ENCODE measurements at regions not wholly inside any gene's neighbourhood (a gene's known extent, or its start where the extent isn't known, plus 50 kb on each side); places are given as distances from the start of the nearest gene placed in this dataset.
"Not testable (repeated sequence)": the region's sequence is repeated elsewhere in the genome, so short reads cannot be mapped to it uniquely, and the experiment has no call there.

DNA sequence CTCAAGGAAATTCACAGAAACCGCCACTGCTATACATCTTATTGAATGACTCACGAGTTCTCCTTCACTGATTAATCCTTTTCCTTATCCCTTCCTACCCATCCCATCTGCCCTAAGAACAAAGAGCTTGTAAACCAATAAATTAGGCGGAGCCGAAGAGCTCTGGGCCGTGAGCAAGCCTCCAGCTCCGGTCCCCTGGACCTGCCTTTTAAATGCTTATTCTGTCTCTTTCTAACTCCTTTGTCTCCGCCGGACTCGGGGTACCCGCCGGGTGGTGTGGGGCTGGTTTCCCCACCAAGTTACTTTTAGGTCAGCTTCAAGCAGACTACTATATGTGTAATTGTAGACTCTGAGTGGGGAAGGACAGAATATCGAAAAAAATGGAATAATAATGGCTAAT is 336.1 kb upstream of the MDGA2 start:
- not testable (repeated sequence) for TF ChIP-seq CTCF (IDR thresholded peaks at IDR 0.05); ZFX (IDR thresholded peaks at IDR 0.05; ENCODE audit: borderline replicate concordance)

Measured in 22Rv1 (cell line).